ENCODE measurements at regions not wholly inside any gene's neighbourhood (a gene's known extent, or its start where the extent isn't known, plus 50 kb on each side); places are given as distances from the start of the nearest gene placed in this dataset.

DNA sequence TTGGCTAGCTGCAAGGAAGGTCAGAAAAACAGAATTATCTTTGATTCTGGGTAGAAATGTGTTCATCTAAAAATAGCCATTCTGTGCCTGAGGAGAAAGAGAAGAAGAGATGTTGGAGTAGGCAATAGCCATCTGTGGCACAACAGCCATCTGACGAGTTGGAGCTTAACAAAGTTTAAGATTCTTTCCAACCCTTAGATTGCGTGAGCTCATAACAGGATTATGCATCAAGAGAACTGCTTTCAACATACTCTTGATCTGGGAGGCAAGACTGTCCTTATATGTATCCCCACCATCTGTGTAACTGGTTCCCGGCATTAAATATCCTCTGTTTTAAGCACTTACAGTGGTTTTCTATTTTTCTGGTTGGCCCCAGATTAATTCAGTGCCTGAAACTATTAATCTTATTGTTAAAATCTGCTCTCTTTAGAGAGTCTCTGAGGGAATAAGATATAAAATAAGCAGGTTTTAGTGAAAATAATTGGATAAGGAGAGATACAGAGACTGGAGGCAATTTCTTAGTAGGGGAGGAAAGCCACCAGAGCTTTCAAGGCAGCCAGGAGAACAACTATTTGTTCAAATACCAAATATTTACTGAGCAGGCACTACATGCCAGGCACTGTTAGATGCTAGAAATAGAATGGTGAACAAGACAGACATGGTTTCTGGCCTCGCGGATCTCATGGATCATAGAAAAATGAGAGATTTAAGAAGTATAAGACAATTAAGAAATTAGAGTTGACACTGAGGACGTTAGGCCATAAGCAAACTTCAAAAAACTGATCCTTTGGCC, 398.0 kb downstream of the SMARCA1 start:
- TF ChIP-seq, protein P1, sequence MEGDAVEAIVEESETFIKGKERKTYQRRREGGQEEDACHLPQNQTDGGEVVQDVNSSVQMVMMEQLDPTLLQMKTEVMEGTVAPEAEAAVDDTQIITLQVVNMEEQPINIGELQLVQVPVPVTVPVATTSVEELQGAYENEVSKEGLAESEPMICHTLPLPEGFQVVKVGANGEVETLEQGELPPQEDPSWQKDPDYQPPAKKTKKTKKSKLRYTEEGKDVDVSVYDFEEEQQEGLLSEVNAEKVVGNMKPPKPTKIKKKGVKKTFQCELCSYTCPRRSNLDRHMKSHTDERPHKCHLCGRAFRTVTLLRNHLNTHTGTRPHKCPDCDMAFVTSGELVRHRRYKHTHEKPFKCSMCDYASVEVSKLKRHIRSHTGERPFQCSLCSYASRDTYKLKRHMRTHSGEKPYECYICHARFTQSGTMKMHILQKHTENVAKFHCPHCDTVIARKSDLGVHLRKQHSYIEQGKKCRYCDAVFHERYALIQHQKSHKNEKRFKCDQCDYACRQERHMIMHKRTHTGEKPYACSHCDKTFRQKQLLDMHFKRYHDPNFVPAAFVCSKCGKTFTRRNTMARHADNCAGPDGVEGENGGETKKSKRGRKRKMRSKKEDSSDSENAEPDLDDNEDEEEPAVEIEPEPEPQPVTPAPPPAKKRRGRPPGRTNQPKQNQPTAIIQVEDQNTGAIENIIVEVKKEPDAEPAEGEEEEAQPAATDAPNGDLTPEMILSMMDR (IDR thresholded peaks at IDR 0.05; ENCODE audit: poor library complexity) = no peak
- no peak for TF ChIP-seq EZH2phosphoT487 (IDR thresholded peaks at IDR 0.05; ENCODE audit: low read depth, severe bottlenecking, unreplicated experiment)
- no peak for TF ChIP-seq EZH2 (IDR thresholded peaks at IDR 0.05; ENCODE audit: borderline replicate concordance)

All from hepatocyte (in vitro differentiated cells).